ENCODE measurements at regions not wholly inside any gene's neighbourhood (a gene's known extent, or its start where the extent isn't known, plus 50 kb on each side); places are given as distances from the start of the nearest gene placed in this dataset.
A peak's percentile ranks its signal among the peaks of the same experiment; 100 is the strongest.

GRCh38 chr3:70120357-70120966, 120.9 kb downstream of the SAMMSON start:
- no peak for DNase-seq

- DNase-seq = peak; percentile 19
Measured at GRCh38 chr3:70127192-70127591, 127.7 kb downstream of the SAMMSON start.

DNA sequence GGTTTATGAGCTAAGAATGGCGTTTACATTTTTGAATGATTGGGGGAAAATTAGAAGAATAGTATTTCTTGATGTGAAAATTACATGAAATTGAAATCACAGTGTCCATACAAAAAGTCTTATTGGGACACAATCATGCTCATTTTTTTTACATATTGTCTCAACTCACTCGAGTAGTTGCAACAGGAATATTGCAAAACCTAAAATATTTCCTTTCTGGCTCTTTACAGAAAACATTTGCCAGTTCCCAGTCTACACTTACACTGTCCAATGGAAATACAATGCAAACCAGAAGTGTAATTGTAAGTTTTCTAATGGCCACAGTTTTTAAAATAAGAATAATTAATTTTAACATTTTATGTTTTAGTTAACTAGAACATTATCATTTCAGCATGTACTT, 137.8 kb downstream of the SAMMSON start:
- DNase-seq = no peak

GRCh38 chr3:70138606-70139005, 139.1 kb downstream of the SAMMSON start:
- no peak for DNase-seq
